Subcutaneous abdominal adipose tissue (tissue), 5 donors: ENCODE measurements at regions not wholly inside any gene's neighbourhood (a gene's known extent, or its start where the extent isn't known, plus 50 kb on each side); places are given as distances from the start of the nearest gene placed in this dataset.

Experiments used
- H3K27ac ChIP-seq: one replicate; pipeline ENCODE4 v1.7.0; 2013; ENCODE audit warnings: low read depth, mild to moderate bottlenecking, inconsistent platforms, low read length, moderate library complexity
- H3K27me3 ChIP-seq, 5 donors: one replicate each; pipeline ENCODE4 v1.7.0; 2013; ENCODE audit warnings: low read length in 5 of 5, inconsistent platforms in 1 of 5; ENCODE audit not compliant: control insufficient read depth in 5 of 5, insufficient read depth in 4 of 5
- H3K36me3 ChIP-seq, 5 donors: one replicate each; pipeline ENCODE4 v1.7.0; 2013; ENCODE audit warnings: low read length in 5 of 5; ENCODE audit not compliant: control insufficient read depth in 5 of 5, insufficient read depth in 5 of 5
- H3K4me1 ChIP-seq, 5 donors: one replicate each; pipeline ENCODE4 v1.7.0; 2013; ENCODE audit warnings: low read length in 5 of 5, mild to moderate bottlenecking in 3 of 5, moderate library complexity in 1 of 5; ENCODE audit not compliant: control insufficient read depth in 5 of 5, insufficient read depth in 5 of 5
- H3K4me3 ChIP-seq, 5 donors: one replicate each; pipeline ENCODE4 v1.7.0; 2013; ENCODE audit warnings: low read length in 5 of 5, low read depth in 1 of 5
- H3K9ac ChIP-seq, 5 donors: one replicate each; pipeline ENCODE4 v1.7.0; 2013; ENCODE audit warnings: low read length in 5 of 5, mild to moderate bottlenecking in 4 of 5, moderate library complexity in 3 of 5
- H3K9me3 ChIP-seq, 5 donors: one replicate each; pipeline ENCODE4 v1.7.0; 2013; ENCODE audit warnings: low read length in 5 of 5; ENCODE audit not compliant: control insufficient read depth in 5 of 5
- donor health status: healthy.
- donor health status: healthy.
- donor health status: healthy.
- donor health status: healthy.
- donor health status: healthy.

DNA sequence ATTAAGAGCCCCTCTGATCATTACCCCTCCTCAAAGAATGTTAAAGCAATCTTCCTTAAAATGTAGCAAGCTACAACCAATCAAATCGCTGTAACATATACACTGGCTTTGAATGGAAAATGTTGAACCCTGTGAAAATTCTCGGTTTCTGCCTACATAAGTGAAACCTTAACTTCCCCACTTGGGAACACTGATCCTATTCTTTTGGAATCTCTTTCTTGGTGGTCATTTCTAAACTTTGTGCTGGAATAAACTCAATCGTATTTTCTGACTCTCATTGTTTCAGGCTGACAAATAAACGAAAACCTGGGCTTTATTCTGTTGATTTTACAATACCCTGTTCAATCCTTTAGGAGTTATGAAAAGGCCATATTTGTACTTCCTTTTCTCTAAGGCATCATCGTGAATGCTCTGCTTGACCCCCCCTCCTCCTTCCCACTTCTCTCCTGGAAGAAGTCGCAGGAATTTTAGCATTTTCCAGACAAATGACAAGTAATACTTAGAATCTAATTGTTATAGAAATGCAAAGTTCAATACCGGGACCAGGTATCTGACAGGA is 155.1 kb upstream of the FAM13C start:
- no peak overlapping the region for H3K9ac ChIP-seq
- no peak overlapping the region for H3K4me3 ChIP-seq
- H3K9me3 ChIP-seq: no peaks in the 10 kb centered on the region
- H3K27me3 ChIP-seq: no peaks in the 10 kb centered on the region
- H3K36me3 ChIP-seq: no peaks in the 10 kb centered on the region
- no peak overlapping the region for H3K27ac ChIP-seq
- no peaks in the 10 kb centered on the region for H3K4me1 ChIP-seq

GRCh38 chr10:59513558-59513957 is 151.2 kb upstream of the FAM13C start:
- no peak overlapping the region for H3K4me3 ChIP-seq
- H3K36me3 ChIP-seq: no peaks in the 10 kb centered on the region
- no peak overlapping the region for H3K27ac ChIP-seq
- no peaks in the 10 kb centered on the region for H3K9me3 ChIP-seq
- H3K27me3 ChIP-seq: no peaks in the 10 kb centered on the region
- no peaks in the 10 kb centered on the region for H3K4me1 ChIP-seq
- no peak overlapping the region for H3K9ac ChIP-seq

DNA sequence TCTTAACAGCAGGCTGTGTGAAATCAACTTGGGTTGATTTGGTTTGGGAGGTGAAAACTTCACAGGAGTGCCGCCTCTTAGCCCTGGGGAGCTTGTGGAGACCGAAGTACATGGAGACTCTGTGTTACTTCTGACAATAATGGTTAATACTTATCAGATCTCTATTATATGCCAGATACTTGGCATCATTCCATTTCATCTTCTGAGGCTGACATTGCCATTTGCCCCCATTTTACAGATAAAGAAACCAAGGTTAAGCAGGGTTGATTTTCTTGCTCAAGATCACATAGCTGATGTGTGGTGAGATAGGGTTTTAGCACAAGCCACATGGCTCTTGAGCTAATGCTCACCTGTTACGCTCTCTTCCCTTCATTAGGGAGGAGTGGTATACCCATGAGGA is 150.6 kb upstream of the FAM13C start:
- H3K36me3 ChIP-seq: no peaks in the 10 kb centered on the region
- H3K27ac ChIP-seq: no peak overlapping the region
- H3K4me3 ChIP-seq: no peak overlapping the region
- H3K27me3 ChIP-seq: no peaks in the 10 kb centered on the region
- no peaks in the 10 kb centered on the region for H3K9me3 ChIP-seq
- no peaks in the 10 kb centered on the region for H3K4me1 ChIP-seq
- H3K9ac ChIP-seq: no peak overlapping the region

DNA sequence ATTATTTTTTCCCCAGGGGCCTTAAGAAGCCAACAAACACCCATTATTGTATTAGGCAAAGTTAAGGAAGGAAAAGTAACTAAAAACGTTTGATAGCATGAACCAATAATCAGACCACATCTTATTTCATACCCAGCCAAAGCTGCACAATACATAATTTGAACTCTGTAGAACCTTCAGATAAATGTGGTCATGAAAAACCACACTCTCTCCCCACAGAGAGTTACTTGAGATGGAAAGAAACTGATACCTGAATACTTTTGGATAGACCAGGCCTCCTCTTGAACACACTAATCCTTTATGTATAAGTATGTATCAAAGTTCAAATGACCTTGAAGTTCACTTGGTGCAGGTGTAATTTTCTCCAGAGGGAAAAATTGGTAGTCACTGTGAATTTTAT is 146.6 kb upstream of the FAM13C start:
- Histone ChIP-seq H3K4me3 (no peak overlapping the region), H3K27ac (no peak overlapping the region), H3K36me3 (no peaks in the 10 kb centered on the region)

DNA sequence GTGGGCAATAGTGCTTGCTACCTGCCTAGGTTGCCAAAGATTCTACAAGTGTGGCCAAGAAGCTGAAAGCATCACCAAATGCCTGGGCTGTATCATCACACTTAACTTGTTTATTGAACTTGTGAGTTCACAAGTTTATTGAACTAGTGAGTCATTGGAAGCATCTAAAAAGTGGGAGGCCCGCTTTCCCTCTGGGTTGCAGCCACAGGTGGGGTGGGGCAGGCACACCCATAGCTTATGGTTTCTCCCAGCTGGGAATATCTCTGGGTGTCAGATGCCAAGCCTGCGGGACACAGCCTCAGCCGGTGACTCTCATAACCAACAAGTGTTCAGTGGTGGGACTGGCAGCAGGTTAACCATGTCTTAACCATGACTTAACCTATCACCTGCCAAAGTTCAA is 145.9 kb upstream of the FAM13C start:
- Histone ChIP-seq H3K4me3 (no peak overlapping the region), H3K4me1 (no peaks in the 10 kb centered on the region), H3K9ac (no peak overlapping the region), H3K27me3 (no peaks in the 10 kb centered on the region), H3K27ac (no peak overlapping the region), H3K9me3 (no peaks in the 10 kb centered on the region), H3K36me3 (no peaks in the 10 kb centered on the region)

More for the DNA sequence above, 146.6 kb upstream of the FAM13C start:
- H3K27me3 ChIP-seq: no peaks in the 10 kb centered on the region
- no peak overlapping the region for H3K9ac ChIP-seq
- H3K4me1 ChIP-seq: no peaks in the 10 kb centered on the region
- no peaks in the 10 kb centered on the region for H3K9me3 ChIP-seq

- H3K36me3 ChIP-seq: no peaks in the 10 kb centered on the region
- no peaks in the 10 kb centered on the region for H3K27me3 ChIP-seq
- no peaks in the 10 kb centered on the region for H3K9me3 ChIP-seq
- H3K4me1 ChIP-seq: no peaks in the 10 kb centered on the region
- no peak overlapping the region for H3K4me3 ChIP-seq
- H3K9ac ChIP-seq: no peak overlapping the region
- H3K27ac ChIP-seq: no peak overlapping the region
Measured at GRCh38 chr10:59505926-59506325, 143.6 kb upstream of the FAM13C start.

GRCh38 chr10:59499460-59499859 is 137.1 kb upstream of the FAM13C start:
- Histone ChIP-seq H3K27me3 (no peaks in the 10 kb centered on the region), H3K9ac (no peak overlapping the region), H3K9me3 (peaks cover 3 to 18% (median 8%) of the 10 kb centered on the region in 5 donors), H3K4me3 (no peak overlapping the region), H3K36me3 (no peaks in the 10 kb centered on the region), H3K27ac (no peak overlapping the region), H3K4me1 (no peaks in the 10 kb centered on the region)

- Histone ChIP-seq H3K27me3 (no peaks in the 10 kb centered on the region), H3K9me3 (peaks cover 3 to 31% (median 9%) of the 10 kb centered on the region in 5 donors), H3K4me1 (no peaks in the 10 kb centered on the region), H3K4me3 (no peak overlapping the region), H3K9ac (no peak overlapping the region), H3K36me3 (no peaks in the 10 kb centered on the region), H3K27ac (no peak overlapping the region)
Measured at GRCh38 chr10:59493017-59493416, 130.7 kb upstream of the FAM13C start.

DNA sequence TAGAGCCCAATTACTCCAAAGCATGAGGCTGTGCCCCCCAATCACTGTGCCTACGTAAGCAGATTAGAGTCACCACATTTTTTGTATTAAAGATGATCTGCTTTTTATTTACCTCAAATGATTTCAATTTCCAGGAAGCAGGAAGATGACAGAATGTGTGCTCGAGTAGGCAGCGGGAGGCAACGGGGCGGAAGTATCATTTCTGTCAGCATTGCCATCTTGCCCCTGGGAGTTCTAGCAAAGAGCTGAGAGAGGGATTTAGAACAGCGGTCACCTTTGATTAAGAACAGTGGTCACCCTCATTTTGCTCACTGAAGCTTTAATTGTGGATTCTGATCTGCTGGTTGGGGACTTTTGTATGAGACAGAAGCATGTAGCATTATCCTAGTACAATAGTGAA is 117.1 kb upstream of the FAM13C start:
- Histone ChIP-seq H3K9ac (no peak overlapping the region), H3K36me3 (no peaks in the 10 kb centered on the region), H3K9me3 (no peaks in the 10 kb centered on the region), H3K27ac (no peak overlapping the region), H3K4me1 (no peaks in the 10 kb centered on the region), H3K27me3 (no peaks in the 10 kb centered on the region), H3K4me3 (no peak overlapping the region)

DNA sequence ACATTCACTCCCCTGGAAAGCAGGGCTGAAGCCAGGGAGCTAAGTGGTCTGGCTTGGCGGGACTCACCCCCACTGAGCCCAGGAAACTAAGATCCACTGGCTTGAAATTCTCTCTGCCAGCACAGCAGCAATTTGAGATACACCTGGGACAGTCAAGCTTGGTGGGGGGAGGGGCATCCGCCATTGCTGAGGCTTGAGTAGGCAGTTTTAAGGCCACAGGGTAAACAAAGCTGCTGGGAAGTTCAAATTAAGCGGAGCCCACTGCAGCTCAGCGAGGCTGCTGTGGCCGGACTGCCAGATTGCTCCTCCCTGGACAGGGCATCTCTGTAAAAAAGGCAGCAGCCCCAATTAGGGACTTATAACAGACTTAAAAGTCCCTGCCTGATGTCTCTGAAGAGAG is 108.2 kb upstream of the FAM13C start:
- Histone ChIP-seq H3K9me3 (peaks cover 0 to 5% (median 0%) of the 10 kb centered on the region in 5 donors), H3K4me3 (no peak overlapping the region), H3K9ac (no peak overlapping the region), H3K27ac (no peak overlapping the region), H3K27me3 (no peaks in the 10 kb centered on the region), H3K4me1 (no peaks in the 10 kb centered on the region), H3K36me3 (no peaks in the 10 kb centered on the region)

DNA sequence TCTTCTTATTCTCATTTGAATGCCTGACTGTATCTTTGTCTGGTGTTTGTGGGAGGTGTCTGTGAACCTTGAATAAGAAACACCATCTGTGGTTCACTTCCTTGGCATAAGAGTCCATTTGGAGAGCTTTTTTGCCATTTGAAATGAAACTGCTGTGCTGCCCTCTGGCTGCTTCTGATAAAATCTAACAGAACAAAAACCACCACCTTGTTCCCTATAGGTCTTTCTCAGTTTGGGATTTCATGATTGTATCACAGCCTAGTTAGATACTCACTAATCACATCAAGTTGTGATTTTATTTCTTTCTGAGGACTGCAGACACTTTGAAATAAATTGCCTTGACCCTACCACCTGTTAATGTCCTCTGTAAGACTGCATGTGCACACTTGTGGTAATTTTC is 102.7 kb upstream of the FAM13C start:
- Histone ChIP-seq H3K9me3 (peaks cover 0 to 5% (median 0%) of the 10 kb centered on the region in 5 donors), H3K4me3 (no peak overlapping the region), H3K9ac (no peak overlapping the region), H3K27me3 (no peaks in the 10 kb centered on the region), H3K27ac (no peak overlapping the region), H3K36me3 (no peaks in the 10 kb centered on the region), H3K4me1 (no peaks in the 10 kb centered on the region)
